AML-193 (cell line): ENCODE measurements at regions not wholly inside any gene's neighbourhood (a gene's known extent, or its start where the extent isn't known, plus 50 kb on each side); places are given as distances from the start of the nearest gene placed in this dataset.
"Not testable (repeated sequence)": the region's sequence is repeated elsewhere in the genome, so short reads cannot be mapped to it uniquely, and the experiment has no call there.

Source experiments
- DNase-seq, 2 experiments: peaks; one replicate each; lab custom pipeline; 2025; lab: John Stamatoyannopoulos, UW

GRCh38 chr15:92805080-92805690, 94.9 kb upstream of the CHD2 start:
- no peak for DNase-seq

- not testable (repeated sequence) for DNase-seq
These were observed 94.0 kb upstream of the CHD2 start for GRCh38 chr15:92806171-92806570.

GRCh38 chr15:92806763-92807162, 93.4 kb upstream of the CHD2 start:
- no peak for DNase-seq

DNA sequence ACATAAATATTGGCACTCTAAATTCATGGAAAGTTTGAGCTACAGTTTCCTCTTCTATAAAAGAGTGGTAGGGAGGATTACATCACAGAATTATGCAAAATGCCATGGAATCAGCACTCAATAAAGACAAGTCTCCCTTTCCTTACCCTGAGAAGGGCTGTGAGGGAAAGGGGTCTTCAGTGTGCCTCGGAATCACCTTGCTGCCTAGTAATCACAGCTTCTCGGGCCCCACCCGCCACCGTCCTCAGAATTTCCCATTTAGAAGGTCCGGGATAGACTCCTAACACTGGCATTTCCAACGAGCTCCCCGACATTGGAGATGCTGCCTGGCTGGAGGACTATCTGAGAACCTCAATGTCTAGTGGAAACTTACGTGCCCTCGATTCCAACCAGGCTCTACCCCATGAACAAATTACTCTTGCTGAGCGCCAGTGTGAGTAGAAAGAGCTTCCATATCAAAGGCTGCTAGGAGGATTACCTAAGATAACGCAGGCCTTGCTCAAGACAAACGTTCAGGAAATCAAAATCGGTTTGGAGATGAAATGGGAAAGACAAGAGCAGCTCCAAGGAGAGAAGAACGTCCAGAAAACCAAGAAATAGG, 92.1 kb upstream of the CHD2 start:
- peak; percentile 72 to 75 for DNase-seq

GRCh38 chr15:92808598-92809063, 91.5 kb upstream of the CHD2 start:
- DNase-seq = peak; percentile 44 to 48

- peak; percentile 93 to 94 for DNase-seq
These were observed 90.9 kb upstream of the CHD2 start for GRCh38 chr15:92809064-92809879.

- DNase-seq = peak; percentile 51 to 57
These were observed 90.2 kb upstream of the CHD2 start for GRCh38 chr15:92809880-92810361.

DNA sequence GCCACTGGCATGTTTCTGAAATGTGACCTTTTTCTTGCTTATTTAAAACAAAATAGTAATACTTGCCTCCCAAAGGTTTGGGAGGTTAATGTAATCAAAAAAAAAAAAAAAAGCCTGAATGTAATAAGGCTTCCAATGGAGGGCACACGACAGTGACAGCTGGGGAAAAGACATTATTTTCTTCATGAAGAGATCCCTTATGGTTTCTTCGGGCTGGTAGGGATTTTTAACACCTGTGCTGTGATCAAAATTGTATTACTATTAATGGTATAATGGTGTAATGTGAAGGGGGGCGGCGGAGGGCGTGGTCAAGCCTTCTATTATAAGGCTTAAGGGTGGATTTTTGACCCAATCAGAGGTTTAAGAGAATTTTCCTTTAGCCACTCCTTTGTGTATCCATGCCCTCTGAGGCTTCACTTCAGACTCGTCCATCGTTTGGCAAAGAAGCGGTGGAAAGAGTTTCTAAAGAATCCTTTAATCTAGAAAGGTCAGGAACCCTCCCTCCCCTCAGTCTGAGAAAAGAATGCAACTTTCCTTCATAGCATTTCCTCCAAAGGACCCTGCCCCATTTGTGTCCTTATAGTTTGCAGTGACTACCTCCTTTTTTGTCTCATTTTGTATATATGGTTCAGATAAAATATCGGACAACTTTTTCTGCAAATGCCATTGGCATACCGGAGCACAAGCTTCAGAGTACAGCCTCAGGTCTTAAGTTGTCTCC, 89.5 kb upstream of the CHD2 start:
- peak; percentile 45 to 52 for DNase-seq

DNA sequence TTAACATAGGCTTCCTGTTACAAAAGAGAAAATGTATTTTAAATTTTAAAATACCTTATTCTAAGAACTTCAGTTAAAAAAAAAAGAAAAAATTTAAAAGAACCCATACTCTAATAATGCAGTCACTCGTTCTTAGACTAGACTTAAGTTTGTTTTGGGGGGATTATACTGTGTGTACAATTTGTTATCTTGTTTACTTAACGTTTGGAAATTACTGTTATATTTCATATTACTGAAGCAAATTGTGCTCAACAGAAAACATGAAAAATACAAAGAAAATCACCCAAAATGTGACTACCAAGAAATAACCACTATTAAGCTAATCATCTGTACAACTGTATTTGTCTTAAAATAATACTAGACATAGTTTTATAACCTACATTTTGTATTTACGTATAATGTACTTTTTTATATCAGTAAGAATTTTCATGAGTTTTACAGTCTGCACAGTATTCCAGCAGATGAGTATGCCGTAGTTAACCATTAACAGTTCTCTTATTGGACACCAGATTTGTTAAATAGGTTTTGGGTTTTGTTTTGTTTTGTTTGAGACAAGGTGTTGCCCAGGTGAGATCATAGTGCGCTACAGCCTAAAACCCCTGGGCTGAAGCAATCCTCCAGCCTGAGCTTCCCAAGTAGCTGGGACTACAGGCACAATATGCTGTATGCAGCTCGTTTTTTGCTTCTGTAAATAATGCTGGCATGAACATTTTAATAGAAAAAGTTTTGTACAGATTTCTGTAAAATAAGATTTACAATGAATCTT, 88.8 kb upstream of the CHD2 start:
- DNase-seq = no peak

GRCh38 chr15:92812271-92812670, 87.9 kb upstream of the CHD2 start:
- DNase-seq = no peak

- DNase-seq = no peak
These were observed 86.6 kb upstream of the CHD2 start for GRCh38 chr15:92813485-92813884.

DNA sequence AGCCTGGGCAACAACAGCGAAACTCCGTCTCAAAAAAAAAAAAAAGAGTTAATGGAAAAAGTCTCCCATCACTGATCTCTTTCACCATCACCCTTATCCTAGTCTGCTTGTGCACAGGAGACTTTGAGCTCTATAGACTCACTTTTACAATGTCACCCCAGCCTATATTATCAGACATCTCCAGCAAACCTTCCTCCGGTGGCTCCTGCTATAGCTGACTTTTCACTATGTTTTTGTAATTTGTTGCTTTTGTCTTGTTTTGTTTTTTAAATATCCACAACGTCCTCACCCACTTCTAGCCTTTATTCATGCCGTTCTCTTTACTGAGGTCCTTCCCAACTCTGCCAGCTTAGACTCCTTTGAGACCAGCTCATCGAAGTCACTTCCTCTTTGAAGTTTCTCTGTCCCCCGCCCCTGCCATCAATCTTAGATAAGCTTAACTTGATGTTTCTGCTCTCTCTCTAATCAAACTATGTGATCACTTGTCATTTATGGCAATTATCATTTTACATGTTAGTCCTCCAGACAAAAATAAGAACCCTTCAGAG, 82.7 kb upstream of the CHD2 start:
- DNase-seq = peak; percentile 34 to 47

- DNase-seq = no peak
These were observed 81.4 kb upstream of the CHD2 start for GRCh38 chr15:92818651-92819277.

DNA sequence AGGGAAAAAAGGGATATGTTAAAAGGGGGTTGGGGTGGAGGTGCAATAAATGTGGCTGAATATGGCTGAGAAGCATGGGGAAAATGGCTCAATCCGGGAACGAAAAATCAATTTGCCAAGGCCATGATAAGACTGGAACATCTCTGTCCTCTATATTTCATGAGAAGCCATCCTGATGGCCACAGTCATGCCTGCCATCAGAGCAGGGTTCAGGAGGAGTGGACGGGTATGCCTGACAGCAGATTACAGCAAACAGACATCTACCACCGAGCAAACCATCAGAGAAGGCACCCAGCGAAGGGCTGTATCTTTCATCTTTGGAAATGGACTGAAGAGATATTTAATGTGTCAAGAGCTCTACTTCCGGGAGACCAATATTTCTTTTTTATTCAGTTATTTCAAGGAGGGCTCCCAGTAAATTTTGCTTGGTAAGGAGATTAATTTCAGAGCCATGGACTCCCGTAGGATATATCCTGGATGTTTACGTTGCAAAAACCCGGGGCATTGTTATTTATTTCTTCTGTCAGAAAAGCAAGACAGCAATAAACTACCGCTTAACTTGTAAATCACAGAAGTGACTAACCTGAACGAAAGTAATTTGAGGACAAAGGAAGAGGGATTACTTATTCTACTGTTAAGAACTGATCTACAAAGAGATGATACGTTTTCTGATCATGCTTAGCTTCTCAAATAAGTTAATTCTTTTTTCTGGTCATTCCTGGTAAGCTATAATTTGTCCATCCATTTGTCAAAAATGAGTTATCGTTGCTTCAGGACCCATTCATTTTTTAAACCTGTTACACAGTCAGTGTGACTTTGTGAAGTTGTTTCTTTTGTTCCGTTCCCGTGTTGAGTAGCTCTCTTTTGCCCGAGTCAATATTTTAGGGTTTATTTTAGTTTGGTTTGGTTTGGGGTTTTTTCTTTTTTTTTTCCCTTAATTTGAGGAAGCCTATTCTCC, 80.6 kb upstream of the CHD2 start:
- DNase-seq = no peak

DNA sequence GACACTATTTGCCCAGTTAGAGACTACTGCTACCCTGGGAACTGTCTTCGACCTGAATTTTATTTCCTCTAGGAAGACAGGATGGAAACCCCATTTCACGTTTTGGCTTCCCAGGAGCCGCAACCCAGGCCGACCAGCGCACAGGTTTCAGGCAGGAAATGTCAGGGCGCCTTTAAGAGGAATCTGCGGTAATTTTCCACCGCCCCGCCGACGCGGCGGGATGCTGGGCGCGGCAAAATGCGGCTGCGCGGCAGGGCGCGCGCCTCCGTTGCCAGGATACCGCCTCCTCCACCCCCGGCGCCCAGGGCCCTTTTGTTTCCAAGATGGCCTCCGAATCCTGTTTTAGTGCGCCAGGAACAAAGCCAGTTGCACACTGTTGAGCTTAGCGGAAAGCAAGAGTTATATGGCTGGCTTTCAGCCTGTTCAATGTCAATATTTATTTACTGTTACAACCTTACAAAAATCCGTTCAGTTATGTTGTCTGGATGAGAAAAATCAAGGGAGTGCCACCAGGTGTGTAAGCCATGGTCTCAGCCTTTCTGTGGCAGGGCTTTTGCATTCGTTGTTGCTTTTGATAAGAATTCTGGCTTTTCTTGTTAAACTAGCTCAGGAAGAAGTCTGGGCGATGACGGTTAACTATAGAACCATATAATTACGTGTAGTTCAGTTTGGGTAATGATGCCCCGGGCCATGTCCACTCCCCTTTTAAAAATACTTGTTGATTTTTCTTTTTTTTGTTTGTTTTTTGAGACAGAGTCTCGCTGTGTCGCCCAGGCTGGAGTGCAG, 79.7 kb upstream of the CHD2 start:
- peak; percentile 79 to 85 for DNase-seq

DNA sequence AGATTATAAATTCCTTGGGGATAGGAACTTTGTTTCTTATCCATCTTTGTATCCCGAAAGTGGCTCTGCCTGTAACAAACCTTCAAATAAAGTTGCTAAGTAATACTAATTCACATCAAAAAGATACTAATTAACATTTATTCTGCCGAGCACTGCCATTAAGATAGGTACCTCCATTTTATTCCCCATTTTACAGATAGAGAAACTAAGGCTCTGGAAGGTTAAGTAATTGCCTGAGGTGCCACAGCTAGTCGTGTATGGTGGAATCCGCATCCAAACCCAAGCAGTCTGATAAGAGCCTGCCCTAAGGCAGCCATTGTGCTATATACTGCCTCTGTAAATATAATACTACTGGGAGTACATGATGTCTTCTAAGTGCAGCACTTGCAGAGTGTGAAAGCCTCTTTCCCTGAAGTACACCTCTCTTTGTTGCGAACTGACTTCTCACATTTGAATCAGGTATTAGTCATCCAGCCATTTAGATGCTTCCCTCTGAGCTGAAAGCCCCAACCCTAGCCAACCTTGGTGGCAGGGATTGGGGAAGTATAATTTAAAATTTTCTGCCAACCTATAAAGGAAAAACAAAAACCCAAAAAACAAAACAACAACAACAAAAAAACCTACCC, 78.5 kb upstream of the CHD2 start:
- DNase-seq = no peak

DNA sequence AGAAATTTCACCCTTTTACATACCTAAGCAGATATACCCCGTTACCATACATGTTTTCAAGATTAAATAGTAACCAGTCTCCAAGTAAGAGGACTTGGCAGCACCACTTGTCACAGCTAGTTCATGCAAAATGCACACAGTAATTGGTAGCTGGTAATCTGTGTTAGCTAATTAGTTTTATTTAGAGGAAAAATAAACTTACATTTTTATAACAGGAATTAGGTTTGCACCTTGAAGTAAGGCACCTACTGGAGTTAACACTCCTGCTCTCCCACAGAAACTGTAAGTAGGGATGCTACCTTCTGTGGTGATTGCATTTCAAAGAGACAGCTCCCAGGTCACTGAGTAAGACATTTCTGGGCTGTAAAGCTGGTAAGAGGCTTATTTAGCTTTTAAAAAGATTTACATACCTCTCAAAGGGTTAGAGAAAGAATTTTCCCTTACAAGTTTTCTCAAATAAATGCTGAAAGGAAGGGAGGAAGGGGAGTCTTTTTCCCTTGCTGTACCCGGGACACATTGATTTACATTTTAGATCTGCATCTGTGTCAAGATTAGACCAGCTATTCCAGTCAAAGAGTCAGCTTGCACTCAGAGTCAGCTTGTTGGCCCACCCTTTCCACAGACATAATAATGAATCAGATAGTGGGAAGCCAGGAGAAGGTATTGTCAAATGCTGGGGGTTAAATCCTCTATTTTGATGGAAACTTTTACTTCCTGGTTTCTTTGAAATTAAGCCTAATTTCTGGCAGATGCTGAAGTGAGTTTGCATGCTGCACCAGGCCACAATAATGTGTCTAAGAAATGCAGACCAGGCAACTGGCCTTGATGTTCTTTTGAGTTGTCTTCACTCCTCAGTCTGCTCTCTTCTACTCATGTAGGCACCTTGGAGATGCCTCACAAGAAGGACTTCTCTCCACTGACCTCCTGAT, 77.6 kb upstream of the CHD2 start:
- no peak for DNase-seq
